ENCODE measurements at regions not wholly inside any gene's neighbourhood (a gene's known extent, or its start where the extent isn't known, plus 50 kb on each side); places are given as distances from the start of the nearest gene placed in this dataset.

GRCh38 chr2:16462958-16463357 lies 202.7 kb downstream of the CYRIA start:
- WGBS, 2 donors = 71 to 73% methylated on average over 5 of the region's 5 CpGs
- H3K9me3 ChIP-seq = no peaks in the 10 kb centered on the region
- no peaks in the 10 kb centered on the region for H3K4me1 ChIP-seq
- intact Hi-C loops (cut with DNase I) = no loop called here
- no peak overlapping the region for H3K27ac ChIP-seq
- H3K4me3 ChIP-seq (replicated peaks in 1 of 3) = no peak overlapping the region
- no peaks in the 10 kb centered on the region for H3K36me3 ChIP-seq
- H3K27me3 ChIP-seq = no peaks in the 10 kb centered on the region
- DNase-seq = no peak
- TF ChIP-seq CTCF (IDR thresholded peaks at IDR 0.05) = no peak
- TF ChIP-seq POLR2A (IDR thresholded peaks at IDR 0.05) = no peak

- Histone ChIP-seq H3K27me3 (no peaks in the 10 kb centered on the region), H3K4me1 (no peaks in the 10 kb centered on the region), H3K4me3 (replicated peaks in 1 of 3) (no peak overlapping the region), H3K36me3 (no peaks in the 10 kb centered on the region), H3K27ac (no peak overlapping the region), H3K9me3 (no peaks in the 10 kb centered on the region)
- no peak for TF ChIP-seq CTCF (IDR thresholded peaks at IDR 0.05)
- no peak for TF ChIP-seq POLR2A (IDR thresholded peaks at IDR 0.05)
- 68 to 71% methylated on average over 4 of the region's 4 CpGs for WGBS, 2 donors
- no peak for DNase-seq
- intact Hi-C loops (cut with DNase I) = no loop called here
These were observed 204.0 kb downstream of the CYRIA start for GRCh38 chr2:16461672-16462071.

GRCh38 chr2:16459606-16460005 lies 206.0 kb downstream of the CYRIA start:
- H3K4me1 ChIP-seq = no peaks in the 10 kb centered on the region

GRCh38 chr2:16454621-16455020 lies 211.0 kb downstream of the CYRIA start:
- 83 to 84% methylated on average over 2 of the region's 2 CpGs for WGBS, 2 donors
- TF ChIP-seq POLR2A (IDR thresholded peaks at IDR 0.05) (no peak), CTCF (IDR thresholded peaks at IDR 0.05) (no peak)
- no peaks in the 10 kb centered on the region for H3K9me3 ChIP-seq
- no peaks in the 10 kb centered on the region for H3K36me3 ChIP-seq
- no peaks in the 10 kb centered on the region for H3K27me3 ChIP-seq
- H3K4me3 ChIP-seq (replicated peaks in 1 of 3) = no peak overlapping the region
- H3K4me1 ChIP-seq = no peaks in the 10 kb centered on the region
- intact Hi-C loops (cut with DNase I) = no loop called here
- DNase-seq = no peak
- H3K27ac ChIP-seq = no peak overlapping the region

More at GRCh38 chr2:16459606-16460005, 206.0 kb downstream of the CYRIA start:
- Histone ChIP-seq H3K36me3 (no peaks in the 10 kb centered on the region), H3K4me3 (replicated peaks in 1 of 3) (no peak overlapping the region), H3K9me3 (no peaks in the 10 kb centered on the region), H3K27ac (no peak overlapping the region), H3K27me3 (no peaks in the 10 kb centered on the region)
- TF ChIP-seq POLR2A (IDR thresholded peaks at IDR 0.05) = no peak
- TF ChIP-seq CTCF (IDR thresholded peaks at IDR 0.05) = no peak
- intact Hi-C loops (cut with DNase I) = no loop called here
- DNase-seq = no peak

- 86 to 90% methylated on average over 5 of the region's 5 CpGs for whole genome bisulfite sequencing, 2 donors
- H3K27me3 ChIP-seq = no peaks in the 10 kb centered on the region
These were observed 213.5 kb downstream of the CYRIA start for GRCh38 chr2:16452123-16452522.

More at GRCh38 chr2:16452123-16452522, 213.5 kb downstream of the CYRIA start:
- no peaks in the 10 kb centered on the region for H3K36me3 ChIP-seq
- H3K27ac ChIP-seq = no peak overlapping the region
- no peak for DNase-seq
- H3K4me3 ChIP-seq (replicated peaks in 1 of 3) = no peak overlapping the region
- no peaks in the 10 kb centered on the region for H3K9me3 ChIP-seq
- TF ChIP-seq POLR2A (IDR thresholded peaks at IDR 0.05) = no peak
- TF ChIP-seq CTCF (IDR thresholded peaks at IDR 0.05) = no peak
- no peaks in the 10 kb centered on the region for H3K4me1 ChIP-seq
- intact Hi-C loops (cut with DNase I) = no loop called here

All from thyroid gland (tissue), 4 donors.